Neural cell (in vitro differentiated cells): ENCODE measurements at regions not wholly inside any gene's neighbourhood (a gene's known extent, or its start where the extent isn't known, plus 50 kb on each side); places are given as distances from the start of the nearest gene placed in this dataset.

Experiments used
- H2AFZ ChIP-seq: fragments of 200-600, 300-800 bp; sonication (generic), shearing (Covaris generic); 2 replicates; pipeline ENCODE4 v1.6.0; 2014; ENCODE audit warnings: low read depth, mild to moderate bottlenecking, antibody characterized with exemption, low read length, moderate library complexity
- H3F3A ChIP-seq: fragments of 200-600 bp; shearing (Covaris generic); 2 replicates; pipeline ENCODE4 v1.6.1; 2016; ENCODE audit warnings: mild to moderate bottlenecking, moderate library complexity, mixed read lengths, antibody characterized with exemption, low read length; ENCODE audit not compliant: insufficient read depth, poor library complexity, severe bottlenecking
- H3K27ac ChIP-seq: fragments of 200-600, 300-800 bp; sonication (generic), shearing (Covaris generic); 2 replicates; pipeline ENCODE4 v1.5.1; 2014; ENCODE audit warnings: mild to moderate bottlenecking, low read length, moderate library complexity
- H3K27me3 ChIP-seq: fragments of 300-800, 200-600 bp; sonication (generic), shearing (Covaris generic); 2 replicates; pipeline ENCODE4 v1.6.0; 2014; ENCODE audit warnings: mild to moderate bottlenecking, low read depth, low read length, moderate library complexity; ENCODE audit not compliant: insufficient read depth
- H3K36me3 ChIP-seq: fragments of 300-800, 200-600 bp; sonication (generic), shearing (Covaris generic); 2 replicates; pipeline ENCODE4 v1.5.1; 2014; ENCODE audit warnings: mild to moderate bottlenecking, antibody characterized with exemption, low read length, moderate library complexity; ENCODE audit not compliant: insufficient read depth
- H3K4me2 ChIP-seq: fragments of 300-800, 200-600 bp; sonication (generic), shearing (Covaris generic); 2 replicates; pipeline ENCODE4 v1.6.0; 2014; ENCODE audit warnings: mild to moderate bottlenecking, low read length
- H3K4me3 ChIP-seq: fragments of 300-800, 200-600 bp; sonication (generic), shearing (Covaris generic); 2 replicates; pipeline ENCODE4 v1.5.1; 2014; ENCODE audit warnings: mild to moderate bottlenecking, low read length, moderate library complexity
- H3K79me2 ChIP-seq: fragments of 200-600 bp; shearing (Covaris generic); replicated peaks from 2 replicates; pipeline ENCODE4 v1.6.0; 2014; ENCODE audit warnings: mild to moderate bottlenecking, low read length, moderate library complexity; ENCODE audit not compliant: insufficient read depth
- H3K9ac ChIP-seq: fragments of 300-800, 200-600 bp; sonication (generic), shearing (Covaris generic); 2 replicates; pipeline ENCODE4 v1.6.1; 2016; ENCODE audit warnings: mild to moderate bottlenecking, low read length, mixed read lengths
- H3K9me2 ChIP-seq: fragments of 200-600 bp; shearing (Covaris generic); 2 replicates; pipeline ENCODE4 v1.6.1; 2016; ENCODE audit warnings: mild to moderate bottlenecking, low read length, mixed read lengths; ENCODE audit not compliant: insufficient read depth
- H3K9me3 ChIP-seq: fragments of 200-600, 300-800 bp; sonication (generic), shearing (Covaris generic); 2 replicates; pipeline ENCODE4 v1.6.1; 2016; ENCODE audit warnings: mild to moderate bottlenecking, mixed run types, low read length, moderate library complexity, mixed read lengths
- H4K20me1 ChIP-seq: fragments of 200-600 bp; shearing (Covaris generic); 2 replicates; pipeline ENCODE4 v1.6.1; 2016; ENCODE audit warnings: mild to moderate bottlenecking, mixed run types; ENCODE audit not compliant: insufficient read depth
- CTCF ChIP-seq: fragments of 450-650 bp; IDR thresholded peaks from 2 replicates; pipeline ENCODE4 v1.5.1; 2014; ENCODE audit warnings: antibody characterized with exemption, mild to moderate bottlenecking, moderate library complexity; ENCODE audit not compliant: poor library complexity, severe bottlenecking
- EP300 ChIP-seq: fragments of 450-650 bp; conservative IDR thresholded peaks from 2 replicates; pipeline ENCODE4 v1.6.1; 2014; ENCODE audit warnings: antibody characterized with exemption, mild to moderate bottlenecking, moderate library complexity; ENCODE audit not compliant: poor library complexity, severe bottlenecking
- EZH2 ChIP-seq: fragments of 200-600, 300-800 bp; shearing (Covaris generic), sonication (generic); IDR thresholded peaks from 2 replicates; pipeline ENCODE4 v1.6.1; 2014; ENCODE audit warnings: antibody characterized with exemption, low read length, borderline replicate concordance, mild to moderate bottlenecking; ENCODE audit not compliant: insufficient read depth, poor library complexity, severe bottlenecking
- MXI1 ChIP-seq: fragments of 450-650 bp; conservative IDR thresholded peaks from 2 replicates; pipeline ENCODE4 v1.6.1; 2014; ENCODE audit warnings: antibody characterized with exemption, mild to moderate bottlenecking; ENCODE audit not compliant: poor library complexity, severe bottlenecking
- POLR2AphosphoS5 ChIP-seq: IDR thresholded peaks from 2 replicates; pipeline ENCODE4 v1.6.1; 2012
- RAD21 ChIP-seq: fragments of 450-650 bp; conservative IDR thresholded peaks from 2 replicates; pipeline ENCODE4 v1.6.1; 2014; ENCODE audit warnings: antibody characterized with exemption, mild to moderate bottlenecking, moderate library complexity
- REST ChIP-seq: IDR thresholded peaks from 2 replicates; pipeline ENCODE4 v1.6.1; 2012; ENCODE audit warnings: borderline replicate concordance
- SMC3 ChIP-seq: fragments of 450-650 bp; conservative IDR thresholded peaks from 2 replicates; pipeline ENCODE4 v1.6.1; 2014; ENCODE audit warnings: antibody characterized with exemption, mild to moderate bottlenecking, moderate library complexity; ENCODE audit not compliant: poor library complexity
- TAF1 ChIP-seq: IDR thresholded peaks from 2 replicates; pipeline ENCODE4 v1.6.1; 2012; ENCODE audit warnings: low read depth

DNA sequence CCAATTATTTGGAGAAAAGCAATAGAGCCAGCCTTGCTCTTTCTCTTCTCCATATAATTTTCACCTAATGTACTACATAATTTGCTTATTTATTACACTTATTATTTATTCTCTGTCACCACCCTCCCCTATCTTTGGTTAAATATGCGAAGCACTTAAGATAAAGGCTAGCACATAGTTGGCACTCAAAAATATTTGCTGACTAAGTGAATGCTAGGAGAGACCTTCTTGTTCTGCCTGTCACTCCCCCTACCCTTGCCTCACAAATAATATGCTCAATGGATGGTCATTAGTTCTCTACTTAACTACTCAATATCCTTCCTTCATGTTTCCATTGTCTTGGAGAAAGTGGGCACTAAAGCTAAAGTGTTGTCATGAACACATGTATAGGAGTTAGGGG, 139.7 kb upstream of the ZC3H11B start:
- no peak overlapping the region for H3K4me2 ChIP-seq
- H2AFZ ChIP-seq = no peak overlapping the region
- H3K27me3 ChIP-seq = no peaks in the 10 kb centered on the region
- no peaks in the 10 kb centered on the region for H3F3A ChIP-seq
- H4K20me1 ChIP-seq = no peaks in the 10 kb centered on the region
- no peaks in the 10 kb centered on the region for H3K9me2 ChIP-seq
- H3K79me2 ChIP-seq = no peaks in the 10 kb centered on the region
- no peaks in the 10 kb centered on the region for H3K9me3 ChIP-seq
- H3K9ac ChIP-seq = no peak overlapping the region
- TF ChIP-seq SMC3 = no peak
- no peak for TF ChIP-seq MXI1
- TF ChIP-seq POLR2AphosphoS5 = no peak
- TF ChIP-seq REST = no peak
- no peak for TF ChIP-seq EZH2
- TF ChIP-seq CTCF = no peak
- no peak for TF ChIP-seq TAF1
- no peak for TF ChIP-seq RAD21
- TF ChIP-seq EP300 = no peak
- no peak overlapping the region for H3K4me3 ChIP-seq
- no peak overlapping the region for H3K27ac ChIP-seq
- no peaks in the 10 kb centered on the region for H3K36me3 ChIP-seq

DNA sequence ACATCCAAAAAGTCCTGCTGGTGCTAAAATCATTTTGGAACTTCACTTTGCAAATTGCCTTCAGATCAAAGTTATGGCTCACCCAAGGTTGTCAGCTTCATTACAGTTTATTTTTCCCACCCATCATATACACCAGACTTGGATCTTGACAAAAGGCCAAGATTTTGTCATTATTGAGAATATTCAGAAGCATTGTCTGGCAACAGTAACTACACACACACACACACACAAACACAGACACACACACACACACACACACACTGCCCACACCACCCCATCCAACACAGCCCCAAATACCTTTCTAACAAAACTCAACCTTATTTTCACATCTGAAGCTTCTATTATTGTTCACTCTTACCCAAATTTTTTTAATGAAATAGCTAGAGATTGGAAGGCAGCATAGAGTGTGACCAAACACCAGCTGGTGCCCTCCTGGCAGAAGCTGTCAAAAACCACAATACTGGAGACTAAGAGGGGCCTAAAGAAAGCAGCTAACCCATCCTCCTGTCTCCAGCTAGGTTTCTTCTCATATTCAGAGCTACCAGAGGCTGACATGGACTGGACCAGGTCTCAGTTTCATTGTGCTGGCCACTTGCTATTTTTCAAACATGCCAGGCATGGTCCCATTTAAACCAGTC, 139.1 kb upstream of the ZC3H11B start:
- Histone ChIP-seq H3K27me3 (no peaks in the 10 kb centered on the region), H3K4me3 (no peak overlapping the region), H2AFZ (no peak overlapping the region), H3K4me2 (no peak overlapping the region), H3K36me3 (no peaks in the 10 kb centered on the region), H3K9me2 (no peaks in the 10 kb centered on the region), H3K9ac (no peak overlapping the region), H3F3A (no peaks in the 10 kb centered on the region), H3K79me2 (no peaks in the 10 kb centered on the region), H3K27ac (no peak overlapping the region), H3K9me3 (no peaks in the 10 kb centered on the region), H4K20me1 (no peaks in the 10 kb centered on the region)
- TF ChIP-seq CTCF (no peak), RAD21 (no peak), SMC3 (no peak), POLR2AphosphoS5 (no peak), REST (no peak), MXI1 (no peak), EP300 (no peak), EZH2 (no peak)
